Endothelial cell (in vitro differentiated cells): ENCODE measurements at regions not wholly inside any gene's neighbourhood (a gene's known extent, or its start where the extent isn't known, plus 50 kb on each side); places are given as distances from the start of the nearest gene placed in this dataset.

Experiments
- DNase-seq: peaks from one replicate; pipeline ENCODE4 v3.0.0; 2021; ENCODE audit warnings: low spot score
- H3K27ac Mint-ChIP-seq: one replicate; pipeline ENCODE4 v1.8.0; 2021; ENCODE audit warnings: mixed read lengths, inconsistent platforms; ENCODE audit not compliant: unreplicated experiment
- H3K27me3 Mint-ChIP-seq: one replicate; pipeline ENCODE4 v1.8.0; 2021; ENCODE audit warnings: mild to moderate bottlenecking, moderate library complexity, mixed read lengths, inconsistent platforms; ENCODE audit not compliant: unreplicated experiment
- H3K36me3 Mint-ChIP-seq: one replicate; pipeline ENCODE4 v1.8.0; 2021; ENCODE audit warnings: mild to moderate bottlenecking, low read depth, mixed read lengths, inconsistent platforms; ENCODE audit not compliant: unreplicated experiment
- H3K4me1 Mint-ChIP-seq: one replicate; pipeline ENCODE4 v1.8.0; 2021; ENCODE audit warnings: mild to moderate bottlenecking, mixed read lengths, inconsistent platforms; ENCODE audit not compliant: unreplicated experiment
- H3K4me3 Mint-ChIP-seq: one replicate; pipeline ENCODE4 v1.8.0; 2021; ENCODE audit warnings: mild to moderate bottlenecking, mixed read lengths, inconsistent platforms; ENCODE audit not compliant: unreplicated experiment
- H3K9me3 Mint-ChIP-seq: one replicate; pipeline ENCODE4 v1.8.0; 2021; ENCODE audit warnings: mixed read lengths, inconsistent platforms; ENCODE audit not compliant: unreplicated experiment
- TF ChIP-seq, protein P1 (sequence below): fragments of 200-600 bp; sonication (generic); IDR thresholded peaks from one replicate; pipeline ENCODE4 v1.5.0; 2021; ENCODE audit warnings: antibody characterized with exemption; ENCODE audit not compliant: unreplicated experiment

DNA sequence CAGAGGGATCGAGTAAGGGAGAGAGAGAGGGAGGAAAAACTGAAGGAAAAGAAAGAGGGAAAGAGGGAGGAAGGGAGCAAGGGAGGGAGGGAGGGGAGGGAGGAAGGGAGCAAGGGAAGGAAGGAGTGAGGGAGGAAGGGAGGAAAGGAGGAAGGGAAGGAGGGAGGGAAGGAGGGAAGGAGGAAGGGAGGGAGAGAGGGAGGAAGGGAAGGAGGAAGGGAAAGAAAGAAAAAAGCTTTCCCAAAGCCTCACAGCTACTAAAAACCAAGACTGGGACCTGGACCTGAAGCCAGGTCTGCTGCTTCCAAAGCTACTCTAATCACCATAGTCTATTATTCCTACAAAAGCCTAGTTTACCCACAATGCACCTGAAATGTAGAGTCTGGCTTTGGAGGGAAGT is 259.8 kb upstream of the WWC1 start:
- no peak overlapping the region for H3K4me3 Mint-ChIP-seq
- TF ChIP-seq, protein P1, sequence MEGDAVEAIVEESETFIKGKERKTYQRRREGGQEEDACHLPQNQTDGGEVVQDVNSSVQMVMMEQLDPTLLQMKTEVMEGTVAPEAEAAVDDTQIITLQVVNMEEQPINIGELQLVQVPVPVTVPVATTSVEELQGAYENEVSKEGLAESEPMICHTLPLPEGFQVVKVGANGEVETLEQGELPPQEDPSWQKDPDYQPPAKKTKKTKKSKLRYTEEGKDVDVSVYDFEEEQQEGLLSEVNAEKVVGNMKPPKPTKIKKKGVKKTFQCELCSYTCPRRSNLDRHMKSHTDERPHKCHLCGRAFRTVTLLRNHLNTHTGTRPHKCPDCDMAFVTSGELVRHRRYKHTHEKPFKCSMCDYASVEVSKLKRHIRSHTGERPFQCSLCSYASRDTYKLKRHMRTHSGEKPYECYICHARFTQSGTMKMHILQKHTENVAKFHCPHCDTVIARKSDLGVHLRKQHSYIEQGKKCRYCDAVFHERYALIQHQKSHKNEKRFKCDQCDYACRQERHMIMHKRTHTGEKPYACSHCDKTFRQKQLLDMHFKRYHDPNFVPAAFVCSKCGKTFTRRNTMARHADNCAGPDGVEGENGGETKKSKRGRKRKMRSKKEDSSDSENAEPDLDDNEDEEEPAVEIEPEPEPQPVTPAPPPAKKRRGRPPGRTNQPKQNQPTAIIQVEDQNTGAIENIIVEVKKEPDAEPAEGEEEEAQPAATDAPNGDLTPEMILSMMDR = no peak
- H3K9me3 Mint-ChIP-seq = no peaks in the 10 kb centered on the region
- no peaks in the 10 kb centered on the region for H3K36me3 Mint-ChIP-seq
- H3K27me3 Mint-ChIP-seq = no peaks in the 10 kb centered on the region
- no peak overlapping the region for H3K27ac Mint-ChIP-seq
- H3K4me1 Mint-ChIP-seq = no peaks in the 10 kb centered on the region
- no peak for DNase-seq

GRCh38 chr5:168039039-168039438 is 252.4 kb upstream of the WWC1 start:
- H3K27me3 Mint-ChIP-seq = peaks cover 2% of the 10 kb centered on the region
- H3K27ac Mint-ChIP-seq = no peak overlapping the region
- TF ChIP-seq, protein P1 = no peak
- no peak for DNase-seq
- H3K4me1 Mint-ChIP-seq = no peaks in the 10 kb centered on the region
- no peaks in the 10 kb centered on the region for H3K36me3 Mint-ChIP-seq
- H3K9me3 Mint-ChIP-seq = no peaks in the 10 kb centered on the region
- no peak overlapping the region for H3K4me3 Mint-ChIP-seq

DNA sequence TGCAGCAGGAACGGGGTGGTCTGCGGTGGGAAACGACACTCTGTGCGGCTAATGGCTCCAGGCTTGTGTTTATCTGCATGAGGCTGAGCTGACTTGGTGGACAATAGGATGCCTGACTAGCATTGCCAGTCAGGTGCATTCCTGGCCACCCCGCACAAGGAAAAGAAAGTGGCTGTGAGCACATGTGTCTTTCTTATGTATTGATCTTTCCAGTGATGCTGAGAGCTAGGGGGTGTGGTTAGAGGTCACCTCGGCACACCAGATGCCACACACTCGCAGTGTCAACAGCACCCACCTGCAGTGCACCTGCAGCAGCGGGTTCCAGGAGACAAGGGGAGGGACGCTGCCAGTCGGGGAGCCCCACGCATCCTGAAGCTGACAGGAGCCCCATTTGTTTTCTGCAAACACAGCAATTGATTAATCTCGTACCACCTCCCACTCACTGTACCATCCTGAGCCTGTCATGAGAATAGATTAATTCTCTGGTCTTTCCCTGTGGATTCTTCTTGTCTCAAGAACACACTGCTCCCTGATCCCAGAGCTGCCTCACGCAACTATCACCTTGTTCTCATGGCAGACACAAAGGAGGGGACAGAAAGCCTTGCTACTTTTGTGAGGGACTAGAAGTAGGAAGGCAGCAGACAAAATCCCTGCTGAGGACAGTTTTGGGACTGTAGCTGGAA is 251.7 kb upstream of the WWC1 start:
- Mint-ChIP-seq H3K36me3 (no peaks in the 10 kb centered on the region), H3K9me3 (no peaks in the 10 kb centered on the region), H3K4me1 (no peaks in the 10 kb centered on the region), H3K27ac (no peak overlapping the region), H3K4me3 (no peak overlapping the region), H3K27me3 (peaks cover 2% of the 10 kb centered on the region)
- DNase-seq = no peak
- TF ChIP-seq, protein P1 = no peak

GRCh38 chr5:168041583-168041982 is 249.9 kb upstream of the WWC1 start:
- Mint-ChIP-seq H3K27ac (no peak overlapping the region), H3K4me3 (no peak overlapping the region), H3K9me3 (no peaks in the 10 kb centered on the region), H3K27me3 (peaks cover 2% of the 10 kb centered on the region), H3K36me3 (no peaks in the 10 kb centered on the region), H3K4me1 (peaks cover 2% of the 10 kb centered on the region)
- TF ChIP-seq, protein P1 = no peak
- no peak for DNase-seq

- Mint-ChIP-seq H3K27ac (no peak overlapping the region), H3K9me3 (no peaks in the 10 kb centered on the region), H3K27me3 (peaks cover 4% of the 10 kb centered on the region), H3K4me1 (peaks cover 2% of the 10 kb centered on the region), H3K36me3 (no peaks in the 10 kb centered on the region), H3K4me3 (no peak overlapping the region)
- TF ChIP-seq, protein P1 = no peak
- DNase-seq = no peak
Observed at GRCh38 chr5:168042284-168043068, 249.0 kb upstream of the WWC1 start.
